GM20000 (cell line): ENCODE measurements at regions not wholly inside any gene's neighbourhood (a gene's known extent, or its start where the extent isn't known, plus 50 kb on each side); places are given as distances from the start of the nearest gene placed in this dataset.

Experiments used
- DNase-seq: peaks from one replicate; pipeline ENCODE4 v3.0.0; 2012; ENCODE audit warnings: low spot score
- CTCF ChIP-seq: IDR thresholded peaks from 2 replicates; pipeline ENCODE4 v1.5.1; 2012; ENCODE audit warnings: mild to moderate bottlenecking, control low read depth; ENCODE audit errors: extremely low read depth, missing control alignments

GRCh38 chr6:118761645-118762044 lies 110.3 kb upstream of the CEP85L start:
- no peak for DNase-seq
- no peak for TF ChIP-seq CTCF

DNA sequence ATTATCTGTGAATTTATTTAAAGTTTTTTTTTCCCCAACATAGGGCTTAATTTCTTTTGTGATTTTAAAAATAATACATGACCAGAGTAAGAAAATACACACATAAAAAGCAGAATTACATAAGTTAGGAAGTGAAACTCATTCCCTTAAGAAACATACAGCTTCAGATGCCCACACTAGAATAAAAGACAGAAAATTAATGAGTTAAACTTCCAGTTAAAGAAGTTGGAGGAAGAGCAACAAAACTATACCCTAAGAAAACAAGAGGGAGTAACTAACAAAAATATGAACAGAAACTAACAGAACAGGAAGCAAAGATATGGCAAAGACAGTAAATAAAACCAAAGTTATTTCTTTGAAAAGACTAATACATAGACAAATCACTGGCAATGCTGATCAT lies 107.6 kb upstream of the CEP85L start:
- no peak for DNase-seq
- TF ChIP-seq CTCF, result no peak

GRCh38 chr6:118755941-118756646 lies 104.7 kb upstream of the CEP85L start:
- no peak for DNase-seq
- no peak for TF ChIP-seq CTCF

DNA sequence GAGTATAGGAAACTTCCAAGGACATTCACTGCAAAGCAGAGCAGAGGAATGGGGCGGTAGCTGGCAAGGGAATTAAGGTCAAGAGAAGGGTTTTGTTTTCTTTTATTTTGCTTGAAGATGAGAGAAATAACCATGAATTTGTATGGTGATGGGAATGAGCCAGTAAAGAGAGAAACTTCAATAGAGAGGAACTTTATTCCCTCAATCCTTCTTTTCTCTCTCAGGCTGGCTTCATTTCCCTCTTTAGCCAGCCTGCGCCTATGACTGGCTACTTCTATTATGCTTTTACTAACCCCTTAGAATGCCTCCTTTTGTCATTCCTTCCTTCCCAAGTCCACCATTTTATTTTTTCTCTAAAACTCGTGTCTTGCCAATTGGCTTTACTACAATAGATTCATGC lies 101.4 kb upstream of the CEP85L start:
- DNase-seq, result no peak
- no peak for TF ChIP-seq CTCF

- DNase-seq, result no peak
- TF ChIP-seq CTCF, result no peak
These were observed 99.7 kb upstream of the CEP85L start for GRCh38 chr6:118751072-118751471.

DNA sequence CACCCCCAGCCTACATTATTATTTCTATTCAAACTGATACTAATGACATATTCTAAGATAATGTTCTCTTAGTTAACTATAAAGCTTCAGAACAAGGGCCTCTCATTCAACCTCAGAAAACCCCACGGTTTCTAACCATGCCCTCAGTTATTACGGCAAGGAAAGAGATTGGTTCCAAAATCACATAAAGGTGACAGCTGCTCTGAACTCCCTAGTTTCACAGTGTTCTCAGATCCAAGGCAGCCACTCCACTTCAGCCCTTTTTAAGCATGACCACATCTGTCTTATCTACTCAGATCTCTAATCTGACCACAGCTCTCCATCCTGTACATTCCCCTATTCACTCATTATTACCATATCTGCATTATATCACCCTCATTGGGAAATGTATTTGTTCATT lies 98.8 kb upstream of the CEP85L start:
- no peak for TF ChIP-seq CTCF
- no peak for DNase-seq

DNA sequence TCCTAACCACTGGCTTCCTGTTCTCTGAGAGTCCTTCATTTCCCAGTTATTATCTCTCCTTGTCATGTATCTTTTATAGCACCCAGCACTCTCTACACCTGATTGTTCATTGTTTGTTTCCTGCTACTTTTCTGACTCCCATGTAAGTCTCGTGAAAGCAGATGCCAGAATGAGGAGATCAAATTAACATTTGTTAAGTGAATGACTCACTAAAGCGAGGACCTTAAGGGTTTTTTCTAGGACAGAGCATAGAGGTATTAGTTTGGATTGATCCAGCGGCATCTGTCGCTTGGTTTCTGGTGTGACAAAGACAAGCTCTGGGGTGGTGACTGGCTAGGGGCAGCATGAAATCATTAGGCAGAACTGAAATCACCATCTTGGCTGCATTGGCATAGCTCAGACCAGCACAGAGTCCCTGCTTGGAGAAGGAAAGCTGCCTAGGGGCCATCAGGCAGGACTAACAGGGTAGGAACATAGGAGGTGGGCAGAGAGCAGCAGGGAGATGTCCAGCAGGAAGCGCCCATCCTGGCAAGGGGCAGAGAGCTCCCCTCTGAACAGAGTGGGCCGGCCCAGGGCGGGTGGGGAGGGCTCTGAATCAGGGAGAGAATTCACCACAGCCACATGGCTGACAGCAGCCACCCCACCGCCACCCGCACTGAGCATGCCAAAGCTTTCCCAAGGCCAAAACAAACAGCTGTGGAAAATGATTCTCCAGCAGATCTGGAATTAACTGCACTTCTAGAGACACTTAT lies 97.1 kb upstream of the CEP85L start:
- TF ChIP-seq CTCF, result no peak
- DNase-seq, result no peak
